ENCODE measurements at regions not wholly inside any gene's neighbourhood (a gene's known extent, or its start where the extent isn't known, plus 50 kb on each side); places are given as distances from the start of the nearest gene placed in this dataset.
"Not testable (repeated sequence)": the region's sequence is repeated elsewhere in the genome, so short reads cannot be mapped to it uniquely, and the experiment has no call there.

DNA sequence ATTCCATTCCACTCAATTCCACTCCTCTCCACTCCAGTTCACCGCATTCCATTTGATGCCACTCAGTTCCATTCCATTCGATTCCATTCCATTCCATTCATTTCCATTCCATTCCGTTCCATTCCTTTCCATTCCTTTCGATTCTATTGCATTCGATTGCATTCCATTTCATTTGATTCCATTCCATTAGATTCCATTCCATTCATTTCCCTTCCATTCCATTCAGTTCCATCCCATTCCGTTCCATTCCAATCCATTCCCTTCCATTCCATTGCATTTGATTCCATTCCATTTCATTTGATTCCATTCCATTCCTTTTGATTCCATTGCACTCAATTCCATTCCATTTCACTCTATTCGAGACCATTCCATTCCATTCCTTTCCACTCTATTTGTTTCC lies 2572.7 kb upstream of the TPTE start:
- not testable (repeated sequence) for TF ChIP-seq CTCF, POLR2A (IDR thresholded peaks at IDR 0.05)
